Lower leg skin (tissue), 3 donors: ENCODE measurements at regions not wholly inside any gene's neighbourhood (a gene's known extent, or its start where the extent isn't known, plus 50 kb on each side); places are given as distances from the start of the nearest gene placed in this dataset.

Experiments used
- POLR2A ChIP-seq, 2 donors: fragments of 450-650 bp; IDR thresholded peaks; one replicate each; pipeline ENCODE4 v1.6.1; 2016 to 2017; ENCODE audit warnings: antibody characterized with exemption in 2 of 2, mild to moderate bottlenecking in 1 of 2, moderate library complexity in 1 of 2
- TF ChIP-seq, protein P1 (sequence below), 3 donors: fragments of 450-650 bp; IDR thresholded peaks; one replicate each; pipeline ENCODE4 v1.5.1; 2016; ENCODE audit warnings: antibody characterized with exemption in 3 of 3, mild to moderate bottlenecking in 3 of 3, moderate library complexity in 2 of 3

DNA sequence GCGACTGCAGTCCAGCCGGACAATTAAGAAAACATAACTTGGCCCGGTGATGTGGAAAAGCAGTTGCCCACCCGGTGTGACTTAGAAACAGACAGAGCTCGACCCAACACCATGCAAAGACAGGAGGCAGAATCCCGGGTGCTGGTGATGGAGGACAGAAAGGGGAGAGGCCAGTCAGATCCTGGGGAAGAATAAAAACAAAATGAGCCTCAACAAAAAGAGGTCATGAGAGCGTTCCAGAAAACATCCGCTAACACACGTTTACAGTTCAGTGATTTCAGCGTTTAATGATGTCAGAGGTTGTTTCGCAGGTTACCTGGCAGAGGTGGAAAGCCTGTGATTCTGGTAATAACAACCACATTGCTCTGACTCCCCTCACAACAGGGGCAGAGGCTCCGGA is 111.9 kb downstream of the OSR1 start:
- no peak for TF ChIP-seq POLR2A (IDR thresholded peaks at IDR 0.05)
- TF ChIP-seq, protein P1, sequence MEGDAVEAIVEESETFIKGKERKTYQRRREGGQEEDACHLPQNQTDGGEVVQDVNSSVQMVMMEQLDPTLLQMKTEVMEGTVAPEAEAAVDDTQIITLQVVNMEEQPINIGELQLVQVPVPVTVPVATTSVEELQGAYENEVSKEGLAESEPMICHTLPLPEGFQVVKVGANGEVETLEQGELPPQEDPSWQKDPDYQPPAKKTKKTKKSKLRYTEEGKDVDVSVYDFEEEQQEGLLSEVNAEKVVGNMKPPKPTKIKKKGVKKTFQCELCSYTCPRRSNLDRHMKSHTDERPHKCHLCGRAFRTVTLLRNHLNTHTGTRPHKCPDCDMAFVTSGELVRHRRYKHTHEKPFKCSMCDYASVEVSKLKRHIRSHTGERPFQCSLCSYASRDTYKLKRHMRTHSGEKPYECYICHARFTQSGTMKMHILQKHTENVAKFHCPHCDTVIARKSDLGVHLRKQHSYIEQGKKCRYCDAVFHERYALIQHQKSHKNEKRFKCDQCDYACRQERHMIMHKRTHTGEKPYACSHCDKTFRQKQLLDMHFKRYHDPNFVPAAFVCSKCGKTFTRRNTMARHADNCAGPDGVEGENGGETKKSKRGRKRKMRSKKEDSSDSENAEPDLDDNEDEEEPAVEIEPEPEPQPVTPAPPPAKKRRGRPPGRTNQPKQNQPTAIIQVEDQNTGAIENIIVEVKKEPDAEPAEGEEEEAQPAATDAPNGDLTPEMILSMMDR (IDR thresholded peaks at IDR 0.05): no peak
